Colonic mucosa (tissue), 4 donors: ENCODE measurements at regions not wholly inside any gene's neighbourhood (a gene's known extent, or its start where the extent isn't known, plus 50 kb on each side); places are given as distances from the start of the nearest gene placed in this dataset.

Experiments
- DNase-seq: peaks from one replicate; pipeline ENCODE4 v3.0.0-alpha.2; 2020
- H3K27ac ChIP-seq: fragments of 200-600 bp; one replicate; pipeline ENCODE4 v1.8.0; 2021
- H3K27me3 ChIP-seq: fragments of 200-600 bp; one replicate; pipeline ENCODE4 v1.8.0; 2021
- H3K36me3 ChIP-seq: fragments of 200-600 bp; one replicate; pipeline ENCODE4 v1.8.0; 2021
- H3K4me1 ChIP-seq: fragments of 200-600 bp; one replicate; pipeline ENCODE4 v1.8.0; 2021; ENCODE audit warnings: mild to moderate bottlenecking
- H3K4me3 ChIP-seq: fragments of 200-600 bp; one replicate; pipeline ENCODE4 v1.8.0; 2021
- H3K9ac ChIP-seq, 2 donors: one replicate each; pipeline ENCODE4 v1.7.0; 2013; ENCODE audit warnings: control low read depth in 2 of 2, low read depth in 2 of 2, low read length in 2 of 2
- H3K9me3 ChIP-seq: fragments of 200-600 bp; one replicate; pipeline ENCODE4 v1.8.0; 2021
- intact Hi-C: fragments of 100-400 bp; cut with DNase I; formaldehyde crosslinking; loops from one replicate; pipeline ENCODE4 v1.14.1; 2022
- TF ChIP-seq, protein P1 (sequence below): fragments of 200-600 bp; IDR thresholded peaks from one replicate; pipeline ENCODE4 v1.8.0; 2022; ENCODE audit warnings: antibody characterized with exemption, mild to moderate bottlenecking
- donor health status: healthy.
- donor health status: DM: no; HTN: no; CAD: no.
- donor health status: DM: no; HTN: no; CAD: no.

DNA sequence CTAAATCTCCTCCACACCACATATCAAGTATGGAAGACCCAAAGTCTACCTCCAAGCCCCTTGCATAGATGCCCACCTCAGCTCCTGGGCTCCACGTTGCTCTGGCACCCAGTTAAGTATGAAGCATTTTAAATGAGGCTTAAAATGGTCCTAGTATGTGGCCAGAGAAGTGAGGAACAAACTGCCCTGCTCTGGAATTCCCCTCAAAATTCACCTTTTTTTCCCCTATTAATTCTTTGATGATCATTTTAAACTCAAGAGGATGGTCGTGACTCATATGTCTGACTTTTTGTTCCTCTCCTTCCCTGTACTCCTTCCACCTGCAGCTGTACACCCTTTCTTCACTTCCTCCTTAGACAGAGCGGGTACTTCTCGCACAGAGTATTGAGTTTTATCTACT lies 234.5 kb upstream of the MYOCD start:
- no peak overlapping the region for H3K9ac ChIP-seq
- TF ChIP-seq, protein P1, sequence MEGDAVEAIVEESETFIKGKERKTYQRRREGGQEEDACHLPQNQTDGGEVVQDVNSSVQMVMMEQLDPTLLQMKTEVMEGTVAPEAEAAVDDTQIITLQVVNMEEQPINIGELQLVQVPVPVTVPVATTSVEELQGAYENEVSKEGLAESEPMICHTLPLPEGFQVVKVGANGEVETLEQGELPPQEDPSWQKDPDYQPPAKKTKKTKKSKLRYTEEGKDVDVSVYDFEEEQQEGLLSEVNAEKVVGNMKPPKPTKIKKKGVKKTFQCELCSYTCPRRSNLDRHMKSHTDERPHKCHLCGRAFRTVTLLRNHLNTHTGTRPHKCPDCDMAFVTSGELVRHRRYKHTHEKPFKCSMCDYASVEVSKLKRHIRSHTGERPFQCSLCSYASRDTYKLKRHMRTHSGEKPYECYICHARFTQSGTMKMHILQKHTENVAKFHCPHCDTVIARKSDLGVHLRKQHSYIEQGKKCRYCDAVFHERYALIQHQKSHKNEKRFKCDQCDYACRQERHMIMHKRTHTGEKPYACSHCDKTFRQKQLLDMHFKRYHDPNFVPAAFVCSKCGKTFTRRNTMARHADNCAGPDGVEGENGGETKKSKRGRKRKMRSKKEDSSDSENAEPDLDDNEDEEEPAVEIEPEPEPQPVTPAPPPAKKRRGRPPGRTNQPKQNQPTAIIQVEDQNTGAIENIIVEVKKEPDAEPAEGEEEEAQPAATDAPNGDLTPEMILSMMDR, result no peak
- intact Hi-C loops, result no loop called here
- DNase-seq, result no peak
- no peak overlapping the region for H3K4me3 ChIP-seq
- no peaks in the 10 kb centered on the region for H3K4me1 ChIP-seq
- no peaks in the 10 kb centered on the region for H3K9me3 ChIP-seq
- no peaks in the 10 kb centered on the region for H3K36me3 ChIP-seq
- no peaks in the 10 kb centered on the region for H3K27me3 ChIP-seq
- no peak overlapping the region for H3K27ac ChIP-seq

DNA sequence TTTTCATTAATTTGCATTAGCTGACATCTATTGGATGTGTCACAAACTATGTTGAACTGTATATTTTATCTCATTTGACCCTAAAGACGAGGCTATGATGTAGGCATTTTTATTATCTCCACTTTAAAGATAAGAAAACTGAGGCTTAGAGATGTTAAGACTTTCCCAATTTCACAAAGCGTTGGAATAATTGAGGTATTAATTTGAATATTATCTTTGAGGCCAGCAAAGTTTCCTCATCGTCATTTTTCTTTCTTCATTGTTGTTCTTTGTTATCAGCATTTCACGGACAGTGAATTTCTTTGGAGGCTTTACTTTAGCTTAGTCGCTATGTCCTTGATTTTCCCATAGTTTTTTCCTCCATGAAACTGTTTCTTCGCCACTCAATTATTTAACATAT lies 227.5 kb upstream of the MYOCD start:
- no peak overlapping the region for H3K9ac ChIP-seq
- H3K36me3 ChIP-seq, result no peaks in the 10 kb centered on the region
- no peaks in the 10 kb centered on the region for H3K9me3 ChIP-seq
- H3K4me1 ChIP-seq, result no peaks in the 10 kb centered on the region
- TF ChIP-seq, protein P1, result no peak
- DNase-seq, result no peak
- no peaks in the 10 kb centered on the region for H3K27me3 ChIP-seq
- H3K4me3 ChIP-seq, result no peak overlapping the region
- no peak overlapping the region for H3K27ac ChIP-seq
- intact Hi-C loops, result no loop called here

DNA sequence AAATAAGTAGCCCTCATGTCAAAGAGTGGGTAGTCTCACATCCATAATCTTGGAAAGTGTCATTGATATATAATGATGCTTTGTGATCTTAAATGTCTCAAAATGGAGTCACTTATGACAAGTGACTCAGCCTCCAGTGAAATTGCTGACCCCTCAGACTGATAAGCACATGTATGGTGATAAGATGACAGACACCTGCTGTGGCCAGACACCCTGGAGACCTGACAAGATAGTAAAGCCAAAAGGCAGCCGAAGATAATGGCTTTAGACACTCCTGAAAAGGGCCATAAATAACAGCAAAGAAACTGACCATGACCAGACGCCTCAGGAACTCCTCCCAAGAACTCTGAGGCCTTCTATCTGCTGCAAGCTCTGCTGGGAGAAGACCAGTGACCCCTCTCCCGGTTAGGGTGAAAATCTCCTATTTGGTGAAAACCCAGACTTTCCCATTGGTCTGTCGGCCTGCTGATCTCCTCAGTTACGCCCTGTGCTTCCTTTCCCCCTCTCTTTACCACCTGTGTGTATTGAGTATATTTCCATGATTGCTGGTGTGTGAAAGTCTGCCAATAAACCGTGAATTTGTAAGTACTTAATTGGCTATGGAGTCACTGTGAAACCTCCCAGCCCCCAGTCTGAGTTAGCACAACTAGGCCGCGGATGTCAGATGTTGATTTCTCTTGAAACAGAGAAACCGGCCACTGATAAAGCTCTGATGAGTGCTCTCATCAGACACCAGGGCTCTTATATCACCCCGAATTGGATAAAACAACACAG lies 226.7 kb upstream of the MYOCD start:
- no peaks in the 10 kb centered on the region for H3K36me3 ChIP-seq
- H3K4me1 ChIP-seq, result no peaks in the 10 kb centered on the region
- intact Hi-C loops, result no loop called here
- no peak overlapping the region for H3K9ac ChIP-seq
- H3K4me3 ChIP-seq, result no peak overlapping the region
- no peak for DNase-seq
- TF ChIP-seq, protein P1, result no peak
- no peaks in the 10 kb centered on the region for H3K27me3 ChIP-seq
- H3K27ac ChIP-seq, result no peak overlapping the region
- H3K9me3 ChIP-seq, result no peaks in the 10 kb centered on the region

DNA sequence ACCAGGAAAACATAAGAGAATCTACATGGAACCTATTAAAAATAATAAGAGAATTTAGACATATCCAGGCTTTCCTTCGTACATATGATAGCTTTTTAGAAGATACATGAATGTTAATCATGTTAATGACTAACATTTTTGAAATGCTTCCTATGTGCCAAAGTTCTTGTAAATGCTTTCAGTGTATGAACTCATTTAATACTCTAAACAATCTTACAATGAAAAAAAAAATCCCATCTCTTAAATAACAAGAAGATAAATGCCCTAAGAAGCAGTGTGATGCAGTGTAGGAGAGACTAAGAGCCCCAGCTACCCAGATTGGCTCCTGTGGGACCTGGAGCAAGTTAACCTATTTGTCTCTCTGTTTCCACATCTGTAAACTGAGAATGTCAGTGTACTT lies 220.4 kb upstream of the MYOCD start:
- Histone ChIP-seq H3K9me3 (no peaks in the 10 kb centered on the region), H3K9ac (no peak overlapping the region), H3K4me3 (no peak overlapping the region), H3K27me3 (no peaks in the 10 kb centered on the region), H3K4me1 (no peaks in the 10 kb centered on the region), H3K36me3 (no peaks in the 10 kb centered on the region), H3K27ac (no peak overlapping the region)
- TF ChIP-seq, protein P1, result no peak
- no peak for DNase-seq
- intact Hi-C loops, result no loop called here

DNA sequence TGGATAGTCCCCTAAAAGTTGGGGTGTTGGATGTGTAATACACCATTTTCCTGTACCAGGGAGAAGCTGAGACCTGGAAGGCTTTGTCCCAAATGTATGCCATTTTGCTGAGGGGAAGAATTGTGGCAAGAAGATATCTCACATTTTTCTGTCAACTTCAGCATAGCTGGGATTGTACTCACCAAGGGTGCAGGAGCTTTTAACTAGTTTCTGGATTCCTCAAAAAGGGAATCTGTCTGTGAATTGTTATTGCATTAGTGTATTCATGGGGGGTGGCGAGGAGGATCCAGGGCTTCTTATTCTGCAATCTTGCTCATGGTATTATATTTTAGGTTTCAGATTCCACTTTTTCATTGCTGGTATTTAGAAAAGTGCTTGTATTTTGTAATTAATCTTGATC lies 208.2 kb upstream of the MYOCD start:
- no peaks in the 10 kb centered on the region for H3K27me3 ChIP-seq
- TF ChIP-seq, protein P1, result no peak
- H3K4me1 ChIP-seq, result no peaks in the 10 kb centered on the region
- intact Hi-C loops, result no loop called here
- H3K27ac ChIP-seq, result no peak overlapping the region
- no peaks in the 10 kb centered on the region for H3K9me3 ChIP-seq
- no peak overlapping the region for H3K9ac ChIP-seq
- no peak for DNase-seq
- no peaks in the 10 kb centered on the region for H3K36me3 ChIP-seq
- no peak overlapping the region for H3K4me3 ChIP-seq
